LNCAP (cell line): ENCODE measurements at regions not wholly inside any gene's neighbourhood (a gene's known extent, or its start where the extent isn't known, plus 50 kb on each side); places are given as distances from the start of the nearest gene placed in this dataset.

Experiments
- TF ChIP-seq, protein P1 (sequence below): fragments of 450-650 bp; IDR thresholded peaks from 2 replicates; pipeline ENCODE4 v1.5.1; 2017; ENCODE audit warnings: mild to moderate bottlenecking

DNA sequence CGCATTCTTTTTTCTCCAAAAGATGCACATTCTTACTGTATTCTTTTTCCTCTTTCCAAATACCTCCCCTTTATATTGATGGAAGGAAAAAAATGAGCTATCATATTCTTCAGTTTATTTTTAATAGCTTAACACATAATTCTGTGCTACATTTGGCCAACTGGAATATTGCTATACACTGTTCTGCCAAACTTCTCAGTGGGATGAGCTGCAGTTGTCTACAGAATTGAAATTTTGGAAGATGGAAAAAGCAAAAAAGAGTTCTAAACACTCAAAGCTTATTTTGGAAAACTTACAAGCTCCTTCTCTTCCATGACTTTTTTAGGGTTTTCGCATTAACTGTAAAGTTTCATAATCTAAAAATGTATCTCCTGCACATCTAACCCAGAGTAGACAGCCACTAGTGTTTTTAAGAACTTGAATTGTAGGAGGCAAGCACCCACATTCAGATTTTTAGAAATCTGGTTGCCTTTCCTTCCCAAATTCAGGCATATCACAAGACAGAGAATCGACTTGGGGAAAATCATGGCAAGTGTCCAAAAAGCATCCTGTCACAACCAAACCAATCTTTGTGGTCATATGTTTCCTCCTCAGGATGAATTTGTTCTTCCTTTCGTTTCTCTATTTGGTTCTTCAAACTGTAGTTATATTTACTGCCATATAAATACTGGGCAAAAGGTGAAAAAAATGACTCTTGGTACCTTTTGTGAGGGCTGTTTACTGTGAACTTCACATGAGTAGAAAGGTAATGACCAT lies 111.4 kb upstream of the FRY start:
- TF ChIP-seq, protein P1, sequence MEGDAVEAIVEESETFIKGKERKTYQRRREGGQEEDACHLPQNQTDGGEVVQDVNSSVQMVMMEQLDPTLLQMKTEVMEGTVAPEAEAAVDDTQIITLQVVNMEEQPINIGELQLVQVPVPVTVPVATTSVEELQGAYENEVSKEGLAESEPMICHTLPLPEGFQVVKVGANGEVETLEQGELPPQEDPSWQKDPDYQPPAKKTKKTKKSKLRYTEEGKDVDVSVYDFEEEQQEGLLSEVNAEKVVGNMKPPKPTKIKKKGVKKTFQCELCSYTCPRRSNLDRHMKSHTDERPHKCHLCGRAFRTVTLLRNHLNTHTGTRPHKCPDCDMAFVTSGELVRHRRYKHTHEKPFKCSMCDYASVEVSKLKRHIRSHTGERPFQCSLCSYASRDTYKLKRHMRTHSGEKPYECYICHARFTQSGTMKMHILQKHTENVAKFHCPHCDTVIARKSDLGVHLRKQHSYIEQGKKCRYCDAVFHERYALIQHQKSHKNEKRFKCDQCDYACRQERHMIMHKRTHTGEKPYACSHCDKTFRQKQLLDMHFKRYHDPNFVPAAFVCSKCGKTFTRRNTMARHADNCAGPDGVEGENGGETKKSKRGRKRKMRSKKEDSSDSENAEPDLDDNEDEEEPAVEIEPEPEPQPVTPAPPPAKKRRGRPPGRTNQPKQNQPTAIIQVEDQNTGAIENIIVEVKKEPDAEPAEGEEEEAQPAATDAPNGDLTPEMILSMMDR, result no peak

DNA sequence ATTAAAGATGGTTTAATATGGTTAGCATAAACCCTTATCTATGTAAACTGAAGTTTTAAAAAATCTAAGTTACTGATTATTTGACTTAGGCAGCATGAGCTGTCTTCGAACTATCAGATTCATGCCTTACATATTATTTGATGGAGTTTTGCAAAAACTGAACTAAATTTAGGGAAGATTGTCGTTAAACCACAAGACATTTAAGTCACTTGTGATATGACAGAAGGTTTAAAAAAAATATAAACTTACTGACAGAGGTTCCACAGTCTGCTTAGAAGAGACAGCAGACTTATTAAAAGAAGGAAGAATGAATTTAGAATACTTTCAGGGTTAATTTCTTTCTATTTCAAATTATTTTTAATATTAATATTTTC lies 110.9 kb upstream of the FRY start:
- TF ChIP-seq, protein P1, result no peak

DNA sequence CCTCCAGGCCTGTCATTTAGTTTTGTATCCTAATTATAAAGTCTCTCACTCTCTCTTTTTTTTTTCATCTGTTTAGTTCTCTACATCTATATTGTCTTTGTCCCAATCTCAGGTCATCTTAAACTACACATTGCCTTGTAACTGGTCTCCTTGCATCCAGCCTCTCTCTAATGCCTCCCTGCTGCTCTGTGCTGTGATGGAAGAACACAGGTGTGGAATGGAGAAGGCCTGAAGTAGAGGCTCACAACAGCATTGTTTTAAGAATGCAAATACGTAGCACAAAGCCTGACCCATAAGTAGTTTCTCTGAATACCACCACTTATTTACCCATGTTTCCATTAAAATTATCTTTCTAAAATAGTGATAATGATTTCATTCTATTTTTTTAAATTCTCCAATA lies 108.8 kb upstream of the FRY start:
- TF ChIP-seq, protein P1, result no peak

DNA sequence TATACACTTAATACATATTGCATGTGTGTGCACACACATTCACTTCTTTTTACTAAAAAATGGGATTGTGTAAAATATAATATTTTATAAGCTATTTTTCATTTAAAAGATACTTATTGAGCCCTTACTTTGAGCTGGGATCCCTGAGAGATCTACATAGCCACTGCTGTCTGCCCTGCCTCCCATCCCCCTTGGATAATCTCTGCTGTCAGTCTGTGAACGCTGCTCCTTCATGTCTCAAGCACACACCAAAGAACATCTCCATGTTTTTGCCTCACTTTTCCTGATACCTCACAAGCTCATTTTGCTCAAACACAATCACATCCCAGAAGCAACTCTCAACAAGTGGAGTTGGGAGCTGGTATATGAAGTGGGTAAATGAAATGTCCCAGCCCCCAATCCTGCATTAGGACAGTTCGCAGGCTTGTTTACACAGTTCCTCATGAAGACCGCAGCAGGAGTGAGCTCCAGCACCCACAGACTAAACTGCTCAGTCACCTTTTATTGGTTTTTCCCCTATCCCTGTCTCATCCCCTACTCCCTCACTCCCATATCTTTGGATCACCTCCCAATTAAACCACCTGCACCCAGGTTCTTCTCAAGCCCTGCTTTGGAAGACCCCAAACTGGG lies 108.3 kb upstream of the FRY start:
- TF ChIP-seq, protein P1, result no peak

DNA sequence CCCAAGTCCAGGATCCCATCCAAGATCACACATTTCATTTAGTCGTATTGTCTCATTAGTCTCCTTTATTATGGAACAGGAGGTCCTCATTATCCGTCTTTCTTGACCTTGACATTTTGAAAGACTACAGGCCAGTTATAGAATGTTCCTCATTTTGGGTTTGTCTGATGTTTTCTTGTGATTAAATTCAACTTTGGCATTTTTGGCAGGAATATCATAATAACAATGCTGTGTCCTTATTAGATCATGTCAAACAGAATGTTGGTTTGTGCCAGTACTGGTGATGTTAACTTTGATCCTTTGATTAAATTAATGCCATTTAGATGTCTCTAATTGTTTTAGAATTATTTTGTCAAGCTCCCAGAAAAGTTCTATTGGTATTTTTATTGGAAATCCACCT lies 106.5 kb upstream of the FRY start:
- TF ChIP-seq, protein P1, result no peak

DNA sequence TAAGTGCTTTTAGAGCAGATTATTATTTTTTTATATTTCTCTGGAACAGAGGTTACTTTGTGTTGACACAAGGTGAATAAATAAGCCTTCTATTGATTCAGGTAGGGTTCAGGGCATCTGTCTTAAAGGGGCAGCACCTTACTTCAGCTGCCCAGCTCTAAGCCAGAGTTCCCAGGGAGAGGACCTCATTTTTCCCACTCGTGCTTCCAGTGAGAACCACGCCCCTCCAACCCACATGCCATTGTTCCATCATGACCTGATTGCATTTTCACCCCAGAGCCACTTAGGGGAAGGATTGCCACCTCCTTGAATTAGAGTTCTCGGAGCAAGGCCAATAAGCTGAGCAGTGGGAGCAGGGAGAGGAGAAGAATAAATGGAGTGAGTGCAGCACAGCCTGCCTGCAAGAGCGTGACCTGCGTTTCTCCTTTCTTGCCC lies 104.3 kb upstream of the FRY start:
- TF ChIP-seq, protein P1, result no peak

DNA sequence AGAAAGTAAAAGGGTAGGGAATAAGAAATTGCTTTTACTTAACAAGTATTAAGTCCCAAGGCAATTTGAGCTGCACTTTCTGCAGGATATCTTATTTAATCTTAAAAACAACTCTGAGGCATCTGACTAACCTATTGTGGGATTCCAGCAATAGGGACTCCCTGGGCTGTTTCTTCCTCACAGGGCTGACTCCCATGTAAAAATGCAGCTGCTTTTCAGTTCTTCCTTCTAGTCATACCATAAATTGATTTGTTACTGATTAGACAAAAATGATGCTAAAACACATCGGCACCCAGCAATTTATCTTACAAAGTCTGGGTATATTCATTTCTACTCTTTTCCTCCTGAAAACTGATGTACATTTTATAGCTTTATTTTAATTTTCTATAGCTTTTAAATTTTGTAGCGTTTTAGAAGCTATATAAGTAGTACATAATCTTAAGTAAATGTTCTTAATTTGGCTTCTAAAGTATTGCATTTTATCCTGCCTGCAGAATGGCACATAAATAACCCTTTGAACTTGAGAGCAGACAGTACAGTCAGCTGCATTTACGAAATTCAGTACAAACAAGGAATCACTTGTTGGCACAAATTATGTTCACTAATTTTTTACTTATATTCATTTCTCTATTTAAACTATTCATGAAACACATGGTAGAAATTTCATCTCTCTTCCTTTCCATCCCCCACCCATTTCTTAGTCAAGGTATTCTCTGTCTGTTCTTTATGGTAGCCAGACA lies 102.4 kb upstream of the FRY start:
- TF ChIP-seq, protein P1, result no peak
